Lower lobe of right lung (tissue), 2 donors: ENCODE measurements at regions not wholly inside any gene's neighbourhood (a gene's known extent, or its start where the extent isn't known, plus 50 kb on each side); places are given as distances from the start of the nearest gene placed in this dataset.

Experiments
- ATAC-seq, 2 donors: fragments of 200-7000 bp; cut with Tn5 transposase; one replicate each; pipeline ENCODE4 v1.9.1; 2020 to 2022; ENCODE audit warnings: mild to moderate bottlenecking in 2 of 2, moderate library complexity in 2 of 2
- DNase-seq: peaks from one replicate; pipeline ENCODE4 v3.0.0-alpha.2; 2020
- H3K27ac ChIP-seq: fragments of 200-600 bp; one replicate; pipeline ENCODE4 v1.8.0; 2022
- H3K27me3 ChIP-seq: fragments of 200-600 bp; one replicate; pipeline ENCODE4 v1.8.0; 2022; ENCODE audit warnings: low read depth
- H3K36me3 ChIP-seq: fragments of 200-600 bp; one replicate; pipeline ENCODE4 v1.8.0; 2022; ENCODE audit warnings: mild to moderate bottlenecking
- H3K4me1 ChIP-seq: fragments of 200-600 bp; one replicate; pipeline ENCODE4 v1.8.0; 2022
- H3K4me3 ChIP-seq: fragments of 200-600 bp; one replicate; pipeline ENCODE4 v1.8.0; 2022; ENCODE audit warnings: mild to moderate bottlenecking
- H3K9me3 ChIP-seq: fragments of 200-600 bp; one replicate; pipeline ENCODE4 v1.8.0; 2022
- intact Hi-C: fragments of 100-400 bp; cut with DNase I; formaldehyde crosslinking; loops from one replicate; pipeline ENCODE4 v1.11.0; 2022
- TF ChIP-seq, protein P1 (sequence below): fragments of 200-600 bp; IDR thresholded peaks from one replicate; pipeline ENCODE4 v1.8.0; 2022; ENCODE audit warnings: antibody characterized with exemption, mild to moderate bottlenecking
- donor health status: DM: no; HTN: yes; CAD: no; lungs with severe emphysema.

- Histone ChIP-seq H3K27me3 (no peaks in the 10 kb centered on the region), H3K4me3 (no peak overlapping the region), H3K9me3 (no peaks in the 10 kb centered on the region), H3K4me1 (no peaks in the 10 kb centered on the region), H3K36me3 (no peaks in the 10 kb centered on the region), H3K27ac (no peak overlapping the region)
- ATAC-seq (no peak), DNase-seq (no peak)
- intact Hi-C loops, result no loop called here
- TF ChIP-seq, protein P1, sequence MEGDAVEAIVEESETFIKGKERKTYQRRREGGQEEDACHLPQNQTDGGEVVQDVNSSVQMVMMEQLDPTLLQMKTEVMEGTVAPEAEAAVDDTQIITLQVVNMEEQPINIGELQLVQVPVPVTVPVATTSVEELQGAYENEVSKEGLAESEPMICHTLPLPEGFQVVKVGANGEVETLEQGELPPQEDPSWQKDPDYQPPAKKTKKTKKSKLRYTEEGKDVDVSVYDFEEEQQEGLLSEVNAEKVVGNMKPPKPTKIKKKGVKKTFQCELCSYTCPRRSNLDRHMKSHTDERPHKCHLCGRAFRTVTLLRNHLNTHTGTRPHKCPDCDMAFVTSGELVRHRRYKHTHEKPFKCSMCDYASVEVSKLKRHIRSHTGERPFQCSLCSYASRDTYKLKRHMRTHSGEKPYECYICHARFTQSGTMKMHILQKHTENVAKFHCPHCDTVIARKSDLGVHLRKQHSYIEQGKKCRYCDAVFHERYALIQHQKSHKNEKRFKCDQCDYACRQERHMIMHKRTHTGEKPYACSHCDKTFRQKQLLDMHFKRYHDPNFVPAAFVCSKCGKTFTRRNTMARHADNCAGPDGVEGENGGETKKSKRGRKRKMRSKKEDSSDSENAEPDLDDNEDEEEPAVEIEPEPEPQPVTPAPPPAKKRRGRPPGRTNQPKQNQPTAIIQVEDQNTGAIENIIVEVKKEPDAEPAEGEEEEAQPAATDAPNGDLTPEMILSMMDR, result no peak
These were observed 130.4 kb upstream of the F3 start for GRCh38 chr1:94672001-94672400.

DNA sequence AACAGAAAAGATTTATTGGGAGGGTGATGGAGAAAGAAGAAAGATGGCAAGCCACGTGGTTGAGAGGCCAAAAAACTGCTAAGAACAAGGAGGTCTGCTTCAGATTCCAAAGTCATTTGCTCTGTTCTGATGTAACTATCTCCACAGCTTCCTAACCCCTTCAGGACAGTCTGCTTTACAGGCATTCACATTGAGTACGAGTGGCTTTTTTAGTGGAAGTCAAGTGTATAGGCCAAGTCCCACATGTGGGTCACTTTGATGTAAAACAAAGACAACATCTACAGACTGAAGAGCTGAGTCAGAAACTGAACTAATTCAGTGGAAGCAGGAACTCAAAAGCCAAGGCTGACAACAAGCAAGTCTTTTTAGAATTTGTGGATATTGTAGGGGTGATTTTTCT, 128.7 kb upstream of the F3 start:
- Histone ChIP-seq H3K9me3 (no peaks in the 10 kb centered on the region), H3K4me1 (no peaks in the 10 kb centered on the region), H3K36me3 (no peaks in the 10 kb centered on the region), H3K27me3 (no peaks in the 10 kb centered on the region), H3K4me3 (no peak overlapping the region), H3K27ac (no peak overlapping the region)
- intact Hi-C loops, result no loop called here
- DNase-seq, result no peak
- TF ChIP-seq, protein P1, result no peak
- ATAC-seq, result no peak

DNA sequence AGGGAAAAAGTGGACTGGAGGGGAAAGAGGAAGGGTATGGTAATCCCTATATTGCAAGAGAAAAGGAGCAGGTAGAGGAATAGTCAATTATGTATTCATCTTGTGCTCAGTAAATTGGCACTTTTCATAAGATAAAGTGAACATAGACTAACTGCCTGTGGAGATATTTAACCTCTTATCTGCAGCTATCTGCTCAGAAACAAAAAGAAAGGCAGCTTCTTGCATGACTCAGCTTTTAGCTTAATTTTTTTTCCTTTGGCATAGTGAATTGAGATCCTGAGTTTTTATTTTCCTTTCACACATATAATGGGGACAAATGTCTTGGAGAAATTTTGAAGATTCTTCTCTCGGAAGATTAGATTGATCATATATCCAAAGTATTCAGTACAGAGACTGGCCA, 127.6 kb upstream of the F3 start:
- DNase-seq, result no peak
- Histone ChIP-seq H3K27ac (no peak overlapping the region), H3K9me3 (no peaks in the 10 kb centered on the region), H3K4me1 (no peaks in the 10 kb centered on the region), H3K27me3 (no peaks in the 10 kb centered on the region), H3K4me3 (no peak overlapping the region), H3K36me3 (no peaks in the 10 kb centered on the region)
- no peak for ATAC-seq
- TF ChIP-seq, protein P1, result no peak
- intact Hi-C loops, result no loop called here

- no peak overlapping the region for H3K4me3 ChIP-seq
- H3K27me3 ChIP-seq, result no peaks in the 10 kb centered on the region
- DNase-seq (no peak), ATAC-seq (no peak)
- H3K36me3 ChIP-seq, result no peaks in the 10 kb centered on the region
- no peak overlapping the region for H3K27ac ChIP-seq
- intact Hi-C loops, result no loop called here
- no peaks in the 10 kb centered on the region for H3K9me3 ChIP-seq
- TF ChIP-seq, protein P1, result no peak
- H3K4me1 ChIP-seq, result no peaks in the 10 kb centered on the region
These were observed 127.0 kb upstream of the F3 start for GRCh38 chr1:94668528-94668927.

- no peak for ATAC-seq
- no peak for DNase-seq
- Histone ChIP-seq H3K27ac (no peak overlapping the region), H3K4me3 (no peak overlapping the region), H3K36me3 (no peaks in the 10 kb centered on the region), H3K27me3 (no peaks in the 10 kb centered on the region), H3K9me3 (no peaks in the 10 kb centered on the region), H3K4me1 (no peaks in the 10 kb centered on the region)
- TF ChIP-seq, protein P1, result no peak
- intact Hi-C loops, result no loop called here
These were observed 126.3 kb upstream of the F3 start for GRCh38 chr1:94667818-94668217.

- Histone ChIP-seq H3K36me3 (no peaks in the 10 kb centered on the region), H3K4me3 (no peak overlapping the region), H3K27ac (no peak overlapping the region), H3K9me3 (no peaks in the 10 kb centered on the region), H3K4me1 (no peaks in the 10 kb centered on the region), H3K27me3 (no peaks in the 10 kb centered on the region)
- no peak for ATAC-seq
- intact Hi-C loops, result no loop called here
- no peak for DNase-seq
- TF ChIP-seq, protein P1, result no peak
These were observed 125.2 kb upstream of the F3 start for GRCh38 chr1:94666797-94667196.
